Keratinocyte (primary cell): ENCODE measurements at regions not wholly inside any gene's neighbourhood (a gene's known extent, or its start where the extent isn't known, plus 50 kb on each side); places are given as distances from the start of the nearest gene placed in this dataset.

ENCODE experiments used
- DNase-seq: peaks from one replicate; pipeline ENCODE4 v3.0.0-alpha.2; 2011; ENCODE audit warnings: low read depth, missing footprints, low spot score
- FAIRE-seq: peaks from 2 replicates; lab custom pipeline; 2011; peaks lifted over from hg19 to GRCh38; lab: Jason Lieb, UNC
- H2AFZ ChIP-seq: 2 replicates; pipeline ENCODE4 v1.6.0; 2012; ENCODE audit warnings: low read length, control low read depth, inconsistent platforms; ENCODE audit not compliant: control insufficient read depth
- H3K27ac ChIP-seq: 2 replicates; pipeline ENCODE4 v1.5.1; 2011; ENCODE audit warnings: low read length; ENCODE audit not compliant: control insufficient read depth, insufficient read depth
- H3K27me3 ChIP-seq: 3 replicates; pipeline ENCODE4 v1.6.0; 2011; ENCODE audit warnings: low read length; ENCODE audit not compliant: control insufficient read depth, insufficient read depth; ENCODE audit errors: extremely low read depth
- H3K36me3 ChIP-seq, 2 experiments: 2 replicates in 1 of 2; 3 replicates in 1 of 2; pipeline ENCODE4 v1.5.1; 2011; ENCODE audit warnings: low read length in 2 of 2, mild to moderate bottlenecking in 1 of 2; ENCODE audit not compliant: control insufficient read depth in 2 of 2, insufficient read depth in 2 of 2; ENCODE audit errors: extremely low read depth in 1 of 2
- H3K4me1 ChIP-seq: 3 replicates; pipeline ENCODE4 v1.5.1; 2011; ENCODE audit warnings: low read length; ENCODE audit not compliant: control insufficient read depth, insufficient read depth; ENCODE audit errors: extremely low read depth
- H3K4me2 ChIP-seq: 3 replicates; pipeline ENCODE4 v1.6.0; 2011; ENCODE audit warnings: low read depth, low read length; ENCODE audit not compliant: control insufficient read depth, insufficient read depth; ENCODE audit errors: extremely low read depth
- H3K4me3 ChIP-seq, 3 experiments: fragments of 200-600 bp in 1 of 3; sonication (generic) in 1 of 3; 2 replicates in 2 of 3; 3 replicates in 1 of 3; pipeline ENCODE4 v1.5.1; 2011 to 2016; ENCODE audit warnings: low read length in 3 of 3, mild to moderate bottlenecking in 3 of 3, control low read depth in 2 of 3, inconsistent platforms in 1 of 3, low read depth in 1 of 3, mixed read lengths in 1 of 3, mixed run types in 1 of 3, moderate library complexity in 1 of 3; ENCODE audit not compliant: control insufficient read depth in 2 of 3, insufficient read depth in 2 of 3; ENCODE audit errors: extremely low read depth in 1 of 3
- H3K79me2 ChIP-seq: 2 replicates; pipeline ENCODE4 v1.6.0; 2012; ENCODE audit warnings: low read length; ENCODE audit not compliant: control insufficient read depth, insufficient read depth
- H3K9ac ChIP-seq: 3 replicates; pipeline ENCODE4 v1.6.0; 2011; ENCODE audit warnings: low read length; ENCODE audit not compliant: control insufficient read depth, insufficient read depth; ENCODE audit errors: extremely low read depth
- H3K9me1 ChIP-seq: 3 replicates; pipeline ENCODE4 v1.6.0; 2011; ENCODE audit warnings: low read length; ENCODE audit not compliant: control insufficient read depth, insufficient read depth; ENCODE audit errors: extremely low read depth
- H3K9me3 ChIP-seq: 2 replicates; pipeline ENCODE4 v1.5.1; 2012; ENCODE audit warnings: low read depth, low read length; ENCODE audit not compliant: control insufficient read depth
- H4K20me1 ChIP-seq: 3 replicates; pipeline ENCODE4 v1.6.0; 2011; ENCODE audit warnings: low read length; ENCODE audit not compliant: control insufficient read depth, insufficient read depth; ENCODE audit errors: extremely low read depth
- CTCF ChIP-seq, 3 experiments: IDR thresholded peaks in 1 of 3; conservative IDR thresholded peaks in 1 of 3; optimal IDR thresholded peaks in 1 of 3; 2 replicates in 2 of 3; 3 replicates in 1 of 3; pipeline versions ENCODE3 to v1.5.1; 2011; ENCODE audit warnings: low read length in 3 of 3, mild to moderate bottlenecking in 3 of 3, moderate library complexity in 2 of 3, control low read depth in 1 of 3, inconsistent platforms in 1 of 3; ENCODE audit not compliant: insufficient read depth in 2 of 3; ENCODE audit errors: extremely low read depth in 1 of 3
- EZH2 ChIP-seq: IDR thresholded peaks from one replicate; pipeline ENCODE4 v1.6.1; 2012; ENCODE audit warnings: inconsistent platforms, mild to moderate bottlenecking, low read length, moderate library complexity
- dilution Hi-C: fragments of 300-500 bp; cut with MboI; formaldehyde crosslinking; loops from one replicate; pipeline ENCODE4 v1.7.0; 2020; ENCODE audit warnings: low sequenced_read_pairs; ENCODE audit not compliant: extremely low pct_ligation_motif_present

- no peak overlapping the region for H2AFZ ChIP-seq
- H4K20me1 ChIP-seq = no peaks in the 10 kb centered on the region
- H3K79me2 ChIP-seq = no peaks in the 10 kb centered on the region
- peaks cover 7% of the 10 kb centered on the region for H3K27me3 ChIP-seq
- no peak for FAIRE-seq
- H3K9me3 ChIP-seq = no peaks in the 10 kb centered on the region
- no peaks in the 10 kb centered on the region for H3K36me3 ChIP-seq
- H3K27ac ChIP-seq = no peak overlapping the region
- no peak overlapping the region for H3K4me2 ChIP-seq
- H3K4me3 ChIP-seq = no peak overlapping the region
- H3K9me1 ChIP-seq = no peaks in the 10 kb centered on the region
- TF ChIP-seq CTCF (optimal IDR thresholded peaks at IDR 0.05 in 1 of 3, IDR thresholded peaks at IDR 0.05 in 1 of 3, conservative IDR thresholded peaks at IDR 0.05 in 1 of 3; ENCODE audit: extremely low read depth in 1 of 3, insufficient read depth in 2 of 3, low read length in 3 of 3) = no peak
- TF ChIP-seq EZH2 = no peak
- dilution Hi-C loops = no loop called here
- DNase-seq = no peak
- no peak overlapping the region for H3K9ac ChIP-seq
- H3K4me1 ChIP-seq = no peaks in the 10 kb centered on the region
Measured at GRCh38 chr2:173457366-173457765, 102.7 kb downstream of the CDCA7 start.

GRCh38 chr2:173458991-173459780 is 104.5 kb downstream of the CDCA7 start:
- Histone ChIP-seq H3K4me3 (no peak overlapping the region), H3K27ac (no peak overlapping the region), H3K9ac (no peak overlapping the region), H4K20me1 (no peaks in the 10 kb centered on the region), H3K4me2 (no peak overlapping the region), H2AFZ (no peak overlapping the region), H3K27me3 (peaks cover 7% of the 10 kb centered on the region), H3K4me1 (no peaks in the 10 kb centered on the region), H3K36me3 (no peaks in the 10 kb centered on the region), H3K9me1 (no peaks in the 10 kb centered on the region), H3K79me2 (no peaks in the 10 kb centered on the region), H3K9me3 (no peaks in the 10 kb centered on the region)
- TF ChIP-seq EZH2 (no peak), CTCF (optimal IDR thresholded peaks at IDR 0.05 in 1 of 3, IDR thresholded peaks at IDR 0.05 in 1 of 3, conservative IDR thresholded peaks at IDR 0.05 in 1 of 3; ENCODE audit: extremely low read depth in 1 of 3, insufficient read depth in 2 of 3, low read length in 3 of 3) (no peak)
- FAIRE-seq (no peak), DNase-seq (no peak)
- dilution Hi-C loops = no loop called here
